ENCODE measurements at regions not wholly inside any gene's neighbourhood (a gene's known extent, or its start where the extent isn't known, plus 50 kb on each side); places are given as distances from the start of the nearest gene placed in this dataset.

GRCh38 chr2:151037434-151037833, 224.2 kb downstream of the RBM43 start:
- no peaks in the 10 kb centered on the region for H3F3A ChIP-seq (ENCODE audit: control insufficient read depth, insufficient read depth)
- H3K36me3 ChIP-seq (ENCODE audit: control insufficient read depth, low read length), result no peaks in the 10 kb centered on the region
- TF ChIP-seq CTCF (IDR thresholded peaks at IDR 0.05; ENCODE audit: low read depth, low read length, poor library complexity, severe bottlenecking), result no peak
- TF ChIP-seq EZH2phosphoT487 (IDR thresholded peaks at IDR 0.05; ENCODE audit: borderline replicate concordance, low read length), result no peak
- H3K79me2 ChIP-seq (ENCODE audit: control insufficient read depth, low read length), result no peaks in the 10 kb centered on the region
- H3K4me1 ChIP-seq (ENCODE audit: control insufficient read depth, low read length), result no peaks in the 10 kb centered on the region
- no peak overlapping the region for H3K4me3 ChIP-seq (ENCODE audit: low read length)
- H3K4me2 ChIP-seq (ENCODE audit: low read length), result no peak overlapping the region
- H3K27ac ChIP-seq (ENCODE audit: low read depth, low read length), result no peak overlapping the region
- H4K20me1 ChIP-seq (ENCODE audit: control insufficient read depth, insufficient read depth, low read depth, low read length), result no peaks in the 10 kb centered on the region
- H3K27me3 ChIP-seq (ENCODE audit: control insufficient read depth, low read length), result no peaks in the 10 kb centered on the region
- no peaks in the 10 kb centered on the region for H3K9me3 ChIP-seq (ENCODE audit: control insufficient read depth, insufficient read depth, low read length)
- H3K9me2 ChIP-seq (replicated peaks; ENCODE audit: control insufficient read depth, low read length), result no peaks in the 10 kb centered on the region; the same call in 1 of the 2 replicates

GRCh38 chr2:151033271-151034248, 228.1 kb downstream of the RBM43 start:
- no peak overlapping the region for H3K4me3 ChIP-seq (ENCODE audit: low read length)
- no peaks in the 10 kb centered on the region for H4K20me1 ChIP-seq (ENCODE audit: control insufficient read depth, insufficient read depth, low read depth, low read length)
- H3K9me2 ChIP-seq (replicated peaks; ENCODE audit: control insufficient read depth, low read length), result no peaks in the 10 kb centered on the region
- H3K4me2 ChIP-seq (ENCODE audit: low read length), result no peak overlapping the region
- no peak for TF ChIP-seq EZH2phosphoT487 (IDR thresholded peaks at IDR 0.05; ENCODE audit: borderline replicate concordance, low read length)
- TF ChIP-seq CTCF (IDR thresholded peaks at IDR 0.05; ENCODE audit: low read depth, low read length, poor library complexity, severe bottlenecking), result no peak
- H3K27me3 ChIP-seq (ENCODE audit: control insufficient read depth, low read length), result no peaks in the 10 kb centered on the region
- H3K27ac ChIP-seq (ENCODE audit: low read depth, low read length), result no peak overlapping the region
- H3K4me1 ChIP-seq (ENCODE audit: control insufficient read depth, low read length), result no peaks in the 10 kb centered on the region
- H3K79me2 ChIP-seq (ENCODE audit: control insufficient read depth, low read length), result no peaks in the 10 kb centered on the region
- no peaks in the 10 kb centered on the region for H3F3A ChIP-seq (ENCODE audit: control insufficient read depth, insufficient read depth)
- H3K9me3 ChIP-seq (ENCODE audit: control insufficient read depth, insufficient read depth, low read length), result no peaks in the 10 kb centered on the region
- H3K36me3 ChIP-seq (ENCODE audit: control insufficient read depth, low read length), result no peaks in the 10 kb centered on the region

- Histone ChIP-seq H3K27ac (ENCODE audit: low read depth, low read length) (no peak overlapping the region), H3K27me3 (ENCODE audit: control insufficient read depth, low read length) (no peaks in the 10 kb centered on the region), H3K4me1 (ENCODE audit: control insufficient read depth, low read length) (no peaks in the 10 kb centered on the region), H3K79me2 (ENCODE audit: control insufficient read depth, low read length) (no peaks in the 10 kb centered on the region), H3K36me3 (ENCODE audit: control insufficient read depth, low read length) (no peaks in the 10 kb centered on the region), H3K9me2 (replicated peaks; ENCODE audit: control insufficient read depth, low read length) (no peaks in the 10 kb centered on the region), H3K9me3 (ENCODE audit: control insufficient read depth, insufficient read depth, low read length) (no peaks in the 10 kb centered on the region), H3F3A (ENCODE audit: control insufficient read depth, insufficient read depth) (no peaks in the 10 kb centered on the region), H3K4me3 (ENCODE audit: low read length) (no peak overlapping the region), H3K4me2 (ENCODE audit: low read length) (no peak overlapping the region), H4K20me1 (ENCODE audit: control insufficient read depth, insufficient read depth, low read depth, low read length) (no peaks in the 10 kb centered on the region)
- TF ChIP-seq EZH2phosphoT487 (IDR thresholded peaks at IDR 0.05; ENCODE audit: borderline replicate concordance, low read length), result no peak
- no peak for TF ChIP-seq CTCF (IDR thresholded peaks at IDR 0.05; ENCODE audit: low read depth, low read length, poor library complexity, severe bottlenecking)
These were observed 228.9 kb downstream of the RBM43 start for GRCh38 chr2:151032741-151033191.

Measured in DOHH2 (cell line).